HG02642 (cell line): ENCODE measurements at regions not wholly inside any gene's neighbourhood (a gene's known extent, or its start where the extent isn't known, plus 50 kb on each side); places are given as distances from the start of the nearest gene placed in this dataset.

Experiments
- ATAC-seq: cut with Tn5 transposase; IDR thresholded peaks from one replicate; pipeline ENCODE4 v1.9.1; 2021; ENCODE audit warnings: mild to moderate bottlenecking; ENCODE audit not compliant: unreplicated experiment, poor library complexity

DNA sequence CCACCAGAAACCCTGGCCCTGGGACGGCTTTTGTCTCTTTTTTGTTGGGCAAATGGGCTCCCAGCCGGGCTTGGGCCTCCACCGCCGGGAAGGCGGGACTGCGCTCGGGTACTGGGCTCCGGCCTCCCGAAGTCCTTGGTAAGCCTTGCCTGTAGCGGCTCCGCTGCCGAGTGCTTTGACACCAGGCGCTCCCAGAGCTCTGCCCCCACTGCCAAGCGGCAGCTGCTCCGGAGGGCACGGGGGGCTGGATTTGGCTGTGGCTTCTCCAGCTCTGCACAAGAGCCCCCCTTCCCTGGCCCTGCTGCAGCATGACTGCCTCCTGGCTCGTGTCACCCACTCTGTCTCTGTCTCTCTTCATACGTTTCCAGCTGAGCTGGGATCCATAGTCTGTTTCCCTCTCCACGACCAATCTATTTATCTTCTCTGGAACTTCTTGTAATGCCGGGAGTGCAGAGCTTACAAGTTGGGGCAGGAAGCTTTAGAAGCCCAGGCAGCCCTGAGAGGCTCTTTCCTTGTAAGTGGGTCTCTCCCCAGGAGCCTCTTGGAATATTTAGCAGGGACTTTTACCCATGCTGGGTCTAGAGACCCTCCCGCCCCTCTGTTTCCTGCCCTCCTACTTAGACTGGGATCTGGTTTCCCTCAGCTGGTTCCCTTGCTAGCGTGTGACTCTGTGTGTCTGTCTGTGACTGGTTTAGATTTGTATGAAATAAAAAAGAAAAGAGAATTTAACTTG lies 246.9 kb upstream of the GSE1 start:
- no peak for ATAC-seq

DNA sequence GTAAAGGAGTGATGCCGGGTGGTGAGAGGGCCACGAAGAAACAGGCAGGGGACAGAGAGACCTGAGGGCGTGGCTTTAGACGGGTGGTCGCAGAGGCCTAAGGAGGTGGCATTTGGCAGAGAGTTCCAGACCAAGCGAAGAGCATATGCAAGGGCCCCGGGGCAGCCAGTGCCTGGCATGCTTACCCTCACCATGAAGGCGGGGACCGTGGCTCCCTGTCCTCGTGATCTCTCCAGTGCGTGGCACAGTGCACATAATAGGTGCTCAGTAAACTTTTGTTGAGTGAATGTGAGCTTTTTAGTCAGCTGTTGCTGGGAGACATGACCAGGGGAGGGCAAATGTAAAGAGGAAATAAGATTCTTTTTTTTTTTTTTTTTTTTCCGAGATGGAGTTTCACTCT lies 245.6 kb upstream of the GSE1 start:
- ATAC-seq = no peak

DNA sequence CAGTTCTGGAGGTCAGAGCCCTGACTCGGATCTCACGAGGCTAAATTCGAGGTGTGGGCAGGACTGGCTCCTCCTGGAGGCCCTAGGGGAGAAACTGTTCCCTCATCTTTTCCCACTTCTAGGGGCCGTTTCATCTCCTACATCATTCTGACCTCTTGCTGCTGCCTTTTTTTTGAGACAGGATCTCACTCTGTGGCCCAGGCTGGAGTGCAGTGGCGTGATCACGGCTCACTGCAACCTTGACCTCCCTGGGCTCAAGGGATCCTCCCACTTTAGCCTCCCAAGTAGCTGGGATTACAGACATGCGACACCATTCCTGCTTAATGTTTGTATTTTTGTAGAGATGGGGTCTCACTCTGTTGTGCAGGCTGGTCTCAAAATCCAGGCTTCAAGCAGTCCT lies 244.1 kb upstream of the GSE1 start:
- no peak for ATAC-seq

GRCh38 chr16:85369741-85370528 lies 243.2 kb upstream of the GSE1 start:
- no peak for ATAC-seq

GRCh38 chr16:85370543-85370880 lies 242.6 kb upstream of the GSE1 start:
- ATAC-seq = no peak

DNA sequence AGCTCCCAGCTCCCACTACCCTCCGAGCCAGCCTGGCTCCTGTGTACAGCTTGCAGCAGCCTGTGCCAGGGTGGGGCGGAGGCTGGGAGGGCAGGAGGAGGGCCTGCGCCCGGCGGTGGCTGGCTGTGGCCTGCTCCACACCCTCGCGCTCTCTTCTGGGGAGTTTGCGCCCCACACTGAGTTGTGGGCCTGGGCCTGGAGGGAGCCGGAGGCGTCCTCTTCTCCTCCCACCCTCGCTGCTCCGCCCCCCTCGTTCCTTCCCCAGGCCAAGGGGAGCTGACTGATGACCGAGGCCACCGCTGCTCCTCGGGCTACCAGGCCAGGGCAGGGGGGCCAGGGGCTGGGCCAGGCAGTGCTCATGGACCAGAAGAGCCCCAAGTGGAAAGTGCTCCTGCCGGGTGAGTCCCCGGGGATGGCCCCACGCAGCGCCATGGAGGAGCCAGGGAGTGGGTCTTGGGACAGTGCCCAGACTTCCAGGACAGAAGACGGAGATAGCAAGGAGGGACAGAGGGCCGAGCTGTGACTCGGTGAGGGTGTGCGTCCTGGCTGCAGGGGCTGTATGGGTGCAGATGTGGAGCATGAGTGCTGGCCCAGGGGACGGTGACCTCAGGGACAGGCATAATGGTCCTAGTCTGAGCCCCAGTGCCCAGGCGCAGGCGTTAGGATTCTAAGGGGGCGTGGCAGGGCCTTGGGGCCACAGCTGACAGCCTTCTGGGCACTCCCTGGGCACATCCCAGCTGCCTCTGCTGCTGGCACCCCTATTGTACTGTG lies 242.1 kb upstream of the GSE1 start:
- no peak for ATAC-seq

GRCh38 chr16:85371948-85372347 lies 241.2 kb upstream of the GSE1 start:
- ATAC-seq = no peak

DNA sequence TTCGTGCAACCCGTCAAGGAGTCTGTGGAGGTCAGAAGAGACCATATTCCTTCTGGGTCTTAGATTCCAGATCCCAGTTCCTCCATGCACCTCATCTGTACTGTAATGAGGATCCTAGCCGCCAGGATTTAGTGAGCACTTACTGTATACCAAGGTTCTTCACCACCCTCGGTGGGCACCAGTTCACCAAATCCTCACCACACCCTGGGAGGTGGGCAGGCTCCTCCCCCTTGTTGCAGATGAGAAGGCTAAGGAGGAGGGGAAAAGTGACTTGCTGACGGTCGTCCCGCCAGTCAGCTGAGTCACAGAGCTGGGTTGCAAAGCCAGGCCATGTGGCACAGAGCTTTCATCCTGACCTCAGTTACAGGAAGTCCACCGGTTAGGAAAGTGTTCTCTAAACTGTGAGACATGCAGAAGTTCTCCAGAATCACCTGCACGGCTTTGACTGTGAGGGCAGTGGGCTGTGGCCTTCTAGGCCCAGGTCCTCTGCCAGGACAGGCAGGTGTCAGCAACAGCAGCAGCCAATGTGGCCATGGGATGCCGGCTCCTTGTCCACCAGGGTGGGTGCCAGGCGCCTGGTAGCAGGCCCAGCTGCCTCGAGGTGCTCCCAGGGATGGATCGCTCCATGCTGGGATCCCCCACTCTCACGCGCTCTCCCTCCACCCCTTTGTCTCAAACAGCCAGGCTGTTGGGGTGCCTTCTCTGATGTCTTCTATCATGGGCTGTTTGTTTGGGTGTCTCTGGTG lies 240.3 kb upstream of the GSE1 start:
- no peak for ATAC-seq

GRCh38 chr16:85373741-85374570 lies 239.2 kb upstream of the GSE1 start:
- ATAC-seq = no peak

DNA sequence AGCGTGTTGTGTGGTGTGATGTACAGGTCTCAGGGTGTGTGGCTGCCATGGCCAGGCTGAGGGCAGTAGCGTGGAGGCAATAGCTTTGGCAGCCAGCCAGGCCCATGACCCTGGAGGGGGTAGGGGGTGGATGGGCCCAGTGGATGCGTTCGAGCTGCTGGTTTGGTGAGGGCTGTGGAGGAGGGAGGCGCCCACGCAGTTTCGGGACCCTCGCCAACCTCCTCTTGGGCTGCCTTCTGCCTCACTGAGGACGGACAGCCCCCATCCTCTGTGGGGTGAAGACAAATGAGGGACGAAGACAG lies 238.6 kb upstream of the GSE1 start:
- ATAC-seq = no peak

GRCh38 chr16:85375282-85375681 lies 237.8 kb upstream of the GSE1 start:
- no peak for ATAC-seq

DNA sequence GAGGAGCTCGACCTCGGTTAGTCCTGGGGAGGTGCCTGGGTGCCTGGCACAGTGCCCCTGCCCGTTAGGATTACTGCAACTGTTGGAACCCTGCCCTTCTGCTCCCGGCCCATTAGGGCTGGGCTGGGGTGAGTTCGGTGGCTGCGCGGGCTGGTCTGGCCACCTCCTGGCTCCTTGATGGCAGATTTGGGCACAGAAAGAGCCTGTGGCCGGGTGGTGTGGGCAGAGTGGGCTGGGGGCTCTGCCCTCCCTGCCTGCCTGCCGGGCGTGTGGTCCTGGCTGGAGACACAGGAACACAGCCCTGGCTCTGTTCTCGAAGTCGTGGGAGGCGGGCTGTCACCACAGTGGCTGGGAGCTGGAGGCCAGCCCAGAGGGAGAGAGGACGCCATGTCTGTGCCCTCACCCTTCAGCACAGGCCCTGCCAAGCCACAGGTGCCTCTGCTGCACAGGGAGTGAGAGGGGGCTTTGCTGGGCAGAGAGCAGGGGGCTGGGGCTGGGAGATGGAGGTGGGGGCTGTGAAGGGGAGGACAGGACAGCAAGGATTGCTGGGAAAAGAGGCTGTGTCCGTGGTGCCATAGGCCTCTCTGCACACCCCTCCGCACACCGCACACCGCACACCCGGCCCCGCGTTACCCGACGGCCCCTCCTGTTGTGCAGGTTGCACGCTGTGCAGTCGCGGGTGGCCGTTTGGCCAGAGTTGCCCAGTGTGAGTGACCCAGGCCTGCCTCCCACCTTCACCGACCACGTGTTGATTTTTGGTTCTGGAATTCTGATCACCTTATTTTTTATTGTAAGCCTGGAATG lies 236.6 kb upstream of the GSE1 start:
- ATAC-seq = no peak

DNA sequence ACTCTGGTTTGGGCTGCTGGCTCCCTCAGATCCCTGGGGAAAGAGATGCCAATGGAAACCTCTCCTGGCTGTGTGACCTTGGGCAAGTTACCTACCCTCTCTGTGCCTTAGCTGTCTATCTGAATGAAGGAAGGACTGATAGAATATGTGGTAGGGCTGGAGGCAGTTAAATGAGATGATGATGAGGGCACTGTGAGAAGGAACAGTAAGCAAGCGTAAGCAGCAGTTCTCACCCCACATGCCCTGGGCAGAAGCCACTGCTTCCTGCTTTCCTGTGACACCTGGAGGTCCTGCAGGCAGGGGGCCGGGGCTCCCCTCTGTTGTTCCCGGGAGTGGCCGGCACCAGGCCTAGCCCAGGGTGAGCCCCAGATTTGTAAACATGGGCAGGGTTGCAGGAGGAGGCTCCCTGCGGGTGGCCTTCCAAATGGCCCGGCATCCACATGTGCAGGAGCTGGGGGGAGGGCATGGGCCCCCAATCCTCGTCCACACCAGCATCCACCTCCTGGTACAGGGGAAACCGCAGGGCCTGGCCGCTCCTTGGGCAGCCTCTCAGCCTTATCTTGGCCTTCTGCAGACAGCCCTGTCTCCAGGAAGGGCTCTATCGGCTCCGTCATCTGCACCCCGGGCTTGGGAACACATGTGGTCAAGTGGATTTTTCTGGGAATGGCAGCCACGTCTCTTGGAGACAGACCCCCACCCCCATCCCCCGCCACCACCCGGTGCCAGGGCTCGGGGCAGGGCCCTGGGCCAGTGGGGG lies 235.6 kb upstream of the GSE1 start:
- ATAC-seq = no peak

GRCh38 chr16:85378145-85379040 lies 234.7 kb upstream of the GSE1 start:
- ATAC-seq = no peak

DNA sequence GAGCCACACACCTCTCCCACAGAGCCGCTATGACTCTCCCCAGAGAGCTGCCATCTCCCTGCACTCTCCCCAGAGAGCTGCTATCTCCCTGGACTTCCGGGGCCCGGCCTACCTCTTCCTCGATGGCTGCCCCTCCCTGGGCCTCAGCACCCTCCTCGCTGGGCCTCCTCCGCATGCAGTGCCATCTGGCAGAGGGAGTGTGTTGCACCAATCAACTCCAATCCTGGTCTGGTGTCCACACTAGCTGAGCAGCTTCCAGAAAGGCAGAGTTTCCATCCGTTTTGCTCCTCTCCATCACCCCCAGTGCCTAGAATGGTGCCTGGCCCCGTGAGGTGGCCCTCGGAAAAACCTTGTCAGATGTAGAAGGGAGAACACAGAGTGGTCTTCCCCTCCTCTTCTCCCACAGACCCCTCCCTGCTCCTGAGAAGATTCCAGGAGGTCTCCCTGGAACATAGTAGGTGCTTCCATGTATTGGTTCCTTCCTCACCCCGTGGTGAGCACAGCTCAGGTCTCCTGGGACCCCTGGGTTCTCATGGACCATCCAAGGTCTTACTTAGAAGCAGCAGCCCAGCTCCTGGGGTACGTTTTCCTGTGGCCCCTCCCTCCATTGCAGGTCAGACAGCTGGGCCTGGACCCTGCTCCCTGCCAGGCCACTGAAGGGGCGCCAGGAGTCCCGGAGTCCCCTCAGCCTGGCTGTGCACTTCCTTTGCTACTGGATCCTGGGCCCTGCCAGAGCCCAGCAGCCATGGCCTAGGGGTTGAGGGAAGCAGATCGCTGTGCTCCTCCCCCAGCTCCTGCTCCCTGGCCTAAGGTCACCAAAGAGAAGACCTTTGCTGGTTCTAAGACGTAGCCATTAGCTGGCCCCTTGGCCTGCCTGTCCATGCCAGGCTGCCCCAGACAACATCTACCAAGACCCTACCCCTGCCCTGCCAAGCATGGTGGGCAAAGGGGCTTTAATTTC lies 233.8 kb upstream of the GSE1 start:
- no peak for ATAC-seq

- ATAC-seq = no peak
Measured at GRCh38 chr16:85380002-85380395, 233.1 kb upstream of the GSE1 start.
